ENCODE measurements at regions not wholly inside any gene's neighbourhood (a gene's known extent, or its start where the extent isn't known, plus 50 kb on each side); places are given as distances from the start of the nearest gene placed in this dataset.
A peak's percentile ranks its signal among the peaks of the same experiment; 100 is the strongest.

DNA sequence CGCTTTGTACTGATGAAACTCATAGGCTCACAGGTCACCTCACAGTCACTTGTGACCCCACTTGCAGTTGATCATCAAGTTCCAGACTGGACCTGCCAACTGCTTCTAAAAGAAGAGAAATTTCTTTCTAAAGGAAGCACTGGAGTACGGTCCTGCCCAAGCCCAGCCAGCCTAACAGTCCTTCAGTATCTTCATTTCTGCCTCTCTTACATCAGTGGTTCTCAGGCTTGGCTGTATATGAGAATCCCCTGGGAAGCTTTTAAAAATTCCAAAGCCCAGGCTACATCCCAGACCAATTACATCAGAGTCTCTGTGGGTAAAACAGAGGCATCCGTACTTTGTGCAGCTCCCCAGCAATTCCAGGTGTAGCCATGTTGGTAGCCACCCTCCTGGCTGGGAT, 282.1 kb downstream of the NFIB start:
- DNase-seq (ENCODE audit: low read depth) = no peak

DNA sequence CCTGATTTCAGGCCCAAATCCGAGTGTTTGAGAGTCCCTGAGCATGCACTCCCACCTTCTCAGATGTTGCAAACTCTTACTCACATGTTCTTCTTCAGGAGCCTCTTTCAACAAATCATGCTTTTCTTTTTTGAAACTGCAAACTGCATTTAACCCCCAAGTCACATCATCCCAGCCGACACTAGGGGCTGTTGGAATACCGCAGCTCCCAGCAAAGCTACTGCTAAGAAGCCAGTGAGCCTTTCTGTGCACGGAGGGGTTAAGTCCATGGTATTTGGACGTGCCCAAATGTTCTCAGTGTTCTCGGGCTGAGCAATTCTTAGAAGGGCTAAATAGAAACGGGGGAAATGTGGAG, 282.9 kb downstream of the NFIB start:
- DNase-seq (ENCODE audit: low read depth) = peak; percentile 65

- DNase-seq (ENCODE audit: low read depth) = peak; percentile 92
Observed at GRCh38 chr9:14030375-14031059, 283.4 kb downstream of the NFIB start.

- DNase-seq (ENCODE audit: low read depth) = no peak
Observed at GRCh38 chr9:14029806-14030374, 284.1 kb downstream of the NFIB start.

DNA sequence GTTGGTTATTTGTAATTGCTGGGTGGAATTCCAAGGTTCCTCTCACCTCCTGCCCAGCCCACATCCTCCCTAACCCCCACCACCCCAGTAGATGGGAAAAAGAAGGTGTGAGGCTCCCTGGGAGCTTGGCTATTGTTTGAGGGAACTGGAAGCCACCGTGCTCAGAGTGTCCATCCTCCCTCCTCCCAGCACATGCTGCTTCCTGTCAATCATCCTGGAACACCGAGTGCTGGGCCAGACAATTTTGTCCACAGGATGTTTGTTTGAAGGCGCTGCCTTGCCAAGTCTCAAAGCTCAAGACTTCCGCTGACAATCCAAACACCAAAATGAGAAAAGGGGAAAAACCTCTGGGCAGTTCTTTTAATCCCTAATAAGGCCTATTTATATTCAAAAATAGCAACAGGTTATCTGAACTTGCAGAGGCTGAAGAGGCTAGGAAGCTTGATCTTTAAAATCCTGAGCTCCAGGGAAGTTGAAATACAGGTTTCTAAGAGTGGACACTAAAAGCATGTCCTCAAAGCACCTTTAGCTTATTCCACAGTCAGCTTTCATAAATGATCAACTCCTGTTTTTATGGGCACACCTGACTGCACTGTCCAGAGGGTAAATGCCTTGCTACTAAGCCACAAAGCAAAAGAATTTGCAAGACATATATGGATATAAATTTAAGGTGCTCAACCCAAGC, 286.7 kb downstream of the NFIB start:
- no peak for DNase-seq (ENCODE audit: low read depth)

DNA sequence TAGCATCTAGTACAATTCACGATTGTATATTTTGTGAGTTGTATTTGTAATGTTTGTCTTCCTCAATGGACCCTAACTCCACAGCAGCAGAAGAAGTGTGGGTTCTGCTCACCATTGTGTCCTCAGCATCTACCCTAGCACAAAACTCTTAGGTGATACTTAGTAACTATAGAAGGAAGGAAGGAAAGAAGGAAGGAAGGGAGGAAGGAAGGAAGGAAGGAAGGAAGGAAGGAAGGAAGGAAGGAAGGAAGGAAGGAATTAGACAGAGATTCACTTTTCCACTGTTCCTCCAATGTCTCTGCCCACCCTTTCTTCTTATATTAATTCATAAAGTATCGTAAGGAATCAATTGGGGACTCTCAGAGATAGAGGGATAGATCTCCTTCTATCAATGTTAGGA, 288.2 kb downstream of the NFIB start:
- no peak for DNase-seq (ENCODE audit: low read depth)

- no peak for DNase-seq (ENCODE audit: low read depth)
Observed at GRCh38 chr9:14023285-14023684, 290.7 kb downstream of the NFIB start.

GRCh38 chr9:14021871-14022525, 291.9 kb downstream of the NFIB start:
- DNase-seq (ENCODE audit: low read depth) = no peak

GRCh38 chr9:14018081-14018480, 295.9 kb downstream of the NFIB start:
- DNase-seq (ENCODE audit: low read depth) = no peak

DNA sequence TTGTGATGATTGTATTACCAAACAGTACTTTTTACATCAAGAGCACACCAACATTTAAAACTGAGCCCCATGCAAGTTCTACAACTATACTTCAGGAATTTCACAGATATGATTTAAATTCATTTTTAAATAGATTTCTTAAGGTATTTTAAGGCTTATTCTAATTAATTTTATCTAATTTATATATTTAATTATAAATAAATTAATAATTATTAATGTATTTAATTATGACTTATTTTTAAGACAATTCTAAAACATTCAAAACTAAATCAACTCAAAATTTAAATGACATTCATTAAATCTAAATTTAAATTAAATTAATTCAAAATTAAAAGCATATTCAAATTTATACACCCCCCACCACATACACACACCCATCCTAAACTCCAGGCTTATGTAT, 299.2 kb downstream of the NFIB start:
- no peak for DNase-seq (ENCODE audit: low read depth)

DNA sequence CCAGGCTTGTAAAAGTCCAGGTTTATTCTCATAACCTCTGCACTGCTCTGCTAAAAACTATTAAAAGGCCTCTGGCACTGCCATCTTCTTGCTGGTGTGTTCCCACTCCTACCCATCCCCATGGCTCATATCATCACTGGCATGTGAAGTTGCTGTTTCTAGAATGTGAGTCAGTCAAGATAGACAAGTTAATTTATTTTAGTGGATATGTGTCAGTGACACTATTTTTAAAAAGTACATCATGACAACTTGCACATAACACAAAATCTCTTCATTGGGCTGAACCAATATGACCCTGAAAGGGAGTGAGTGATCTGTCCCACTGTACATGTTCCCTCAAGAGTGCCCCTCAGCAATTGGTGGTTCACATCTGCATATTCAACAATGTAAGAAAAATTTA, 299.7 kb downstream of the NFIB start:
- DNase-seq (ENCODE audit: low read depth) = no peak

DNA sequence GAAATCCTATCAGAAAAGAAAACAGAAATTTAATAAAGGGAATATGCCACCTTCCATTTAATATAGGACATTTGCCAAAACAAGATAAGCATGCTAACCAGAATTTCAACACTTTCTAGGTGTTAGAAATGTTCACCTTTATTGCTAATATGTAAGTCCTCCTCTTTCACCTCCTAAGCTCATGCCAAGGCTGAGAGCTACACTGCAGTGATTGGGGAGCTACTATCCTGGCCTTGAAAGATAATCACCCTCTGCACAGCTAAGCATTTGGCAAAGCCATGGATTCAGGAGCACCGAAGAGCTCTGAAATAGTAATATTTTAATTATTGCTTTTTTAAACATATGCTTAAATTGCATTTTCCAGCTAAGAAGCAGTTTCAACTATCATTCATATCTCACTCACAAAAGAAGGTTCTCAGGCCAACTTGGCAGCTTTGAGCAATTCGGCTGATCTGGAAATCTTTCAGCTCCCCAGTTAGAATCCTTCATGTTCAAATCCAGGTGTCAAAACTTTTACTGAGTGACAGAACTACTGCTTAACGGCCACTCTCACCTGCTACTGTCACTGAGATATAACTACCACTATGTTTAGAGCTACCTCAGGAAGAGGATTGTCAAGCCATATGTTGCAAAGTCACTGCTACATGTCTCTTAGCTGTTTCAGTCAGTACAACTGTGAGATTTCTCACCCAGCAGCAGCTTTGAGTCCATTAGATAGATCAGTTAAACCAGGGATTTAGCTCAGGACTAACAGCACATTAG, 302.0 kb downstream of the NFIB start:
- no peak for DNase-seq (ENCODE audit: low read depth)

DNA sequence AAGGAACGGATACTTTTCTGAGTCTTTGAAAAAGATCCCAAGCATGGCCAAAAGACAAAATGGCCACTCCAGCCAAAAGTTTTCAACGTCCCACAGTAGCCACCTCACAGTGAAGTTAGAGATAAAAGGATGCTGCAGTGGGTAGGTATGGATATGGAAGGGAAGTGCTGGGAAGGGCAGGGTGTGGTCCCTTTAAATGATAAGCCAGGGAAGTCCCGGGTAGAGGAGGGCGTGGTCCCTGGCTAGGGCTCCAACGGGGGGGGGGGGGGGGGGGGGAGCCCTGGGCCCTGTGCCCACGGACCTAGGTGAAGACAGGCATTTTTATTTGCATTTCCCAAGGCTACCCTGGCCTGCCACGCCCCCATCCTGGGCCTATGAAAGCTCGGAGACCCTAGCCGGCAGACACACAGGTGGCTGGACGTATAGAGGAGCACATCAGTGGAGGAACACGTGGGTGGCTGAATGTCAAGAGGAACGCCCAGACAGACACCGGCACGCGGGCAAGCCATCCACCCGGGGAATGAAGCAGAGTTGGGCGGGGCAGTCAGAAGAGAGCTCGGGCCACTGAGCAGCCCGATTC, 306.7 kb downstream of the NFIB start:
- DNase-seq (ENCODE audit: low read depth) = no peak

DNA sequence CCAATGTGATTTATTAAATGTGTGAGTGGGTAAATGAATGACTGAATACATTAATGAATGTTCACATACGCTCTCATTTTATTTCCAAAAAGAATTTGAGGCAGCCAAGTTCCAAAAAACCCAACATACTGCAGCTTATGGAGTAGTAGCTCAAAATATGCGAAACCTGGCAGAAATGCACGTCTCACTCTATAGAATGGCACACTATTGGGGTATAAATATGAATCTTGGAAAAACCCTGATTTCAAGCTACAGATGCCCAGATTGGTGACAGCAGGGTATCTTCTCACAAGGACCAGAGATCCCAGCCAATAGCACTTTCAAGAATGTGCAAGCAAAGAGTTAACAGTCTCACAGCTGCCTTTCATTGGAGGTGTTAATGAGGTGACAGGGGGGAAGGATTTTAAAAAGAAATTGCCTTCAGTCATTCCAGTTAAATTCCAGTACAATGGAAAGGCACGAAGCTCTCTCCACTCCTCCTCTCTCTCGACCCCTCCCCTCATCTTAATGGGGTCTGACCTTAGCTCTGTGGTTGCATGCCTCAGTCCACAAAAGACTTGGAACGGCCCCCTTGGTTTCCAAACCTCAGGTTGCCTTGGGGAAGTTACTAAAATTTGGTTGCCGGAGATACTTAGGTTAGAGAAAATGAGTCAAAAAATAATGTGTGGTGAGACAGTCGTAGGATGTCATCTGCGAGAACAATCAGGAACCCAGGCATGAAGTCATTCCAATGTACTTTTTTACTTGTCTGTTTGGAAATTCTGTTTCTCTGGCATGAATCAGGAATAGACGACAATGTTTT, 307.4 kb downstream of the NFIB start:
- DNase-seq (ENCODE audit: low read depth) = no peak

DNA sequence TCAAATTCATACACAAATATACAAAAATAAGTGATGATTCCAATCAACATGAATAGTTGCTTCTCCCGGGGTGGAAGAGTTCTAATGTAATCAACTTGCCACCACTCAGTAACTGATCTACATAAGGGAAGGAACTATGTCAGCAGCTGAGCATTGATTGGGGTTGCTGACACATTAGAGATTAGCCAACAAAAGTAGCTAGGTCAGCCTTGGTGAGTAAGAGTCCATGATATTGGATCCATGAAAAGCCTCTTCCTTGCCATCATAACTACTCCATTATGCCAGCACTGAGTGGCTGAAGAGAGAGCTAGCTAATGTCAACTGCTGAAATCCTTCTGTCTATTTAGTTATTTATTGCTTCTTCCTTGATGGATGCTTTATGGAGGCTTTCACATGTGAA, 309.8 kb downstream of the NFIB start:
- no peak for DNase-seq (ENCODE audit: low read depth)

DNA sequence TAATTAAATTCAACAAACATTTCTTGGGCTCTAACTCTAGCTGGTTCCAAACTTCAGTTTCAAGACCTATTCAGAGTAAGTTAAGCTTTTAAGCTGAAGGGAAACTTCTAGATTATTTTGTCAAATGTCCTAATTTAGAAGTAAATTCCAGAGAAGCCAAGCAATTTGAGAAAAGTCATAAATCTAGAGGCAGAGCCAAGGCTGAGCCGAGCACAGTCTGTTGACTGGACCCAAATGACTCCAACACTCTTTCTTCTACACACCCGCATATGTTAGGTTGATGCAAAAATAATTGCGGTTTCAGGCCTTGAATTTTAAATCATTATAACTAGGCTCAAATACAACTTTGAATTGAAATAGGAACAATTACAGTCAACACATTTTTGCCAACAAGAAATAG, 319.7 kb downstream of the NFIB start:
- no peak for DNase-seq (ENCODE audit: low read depth)

DNA sequence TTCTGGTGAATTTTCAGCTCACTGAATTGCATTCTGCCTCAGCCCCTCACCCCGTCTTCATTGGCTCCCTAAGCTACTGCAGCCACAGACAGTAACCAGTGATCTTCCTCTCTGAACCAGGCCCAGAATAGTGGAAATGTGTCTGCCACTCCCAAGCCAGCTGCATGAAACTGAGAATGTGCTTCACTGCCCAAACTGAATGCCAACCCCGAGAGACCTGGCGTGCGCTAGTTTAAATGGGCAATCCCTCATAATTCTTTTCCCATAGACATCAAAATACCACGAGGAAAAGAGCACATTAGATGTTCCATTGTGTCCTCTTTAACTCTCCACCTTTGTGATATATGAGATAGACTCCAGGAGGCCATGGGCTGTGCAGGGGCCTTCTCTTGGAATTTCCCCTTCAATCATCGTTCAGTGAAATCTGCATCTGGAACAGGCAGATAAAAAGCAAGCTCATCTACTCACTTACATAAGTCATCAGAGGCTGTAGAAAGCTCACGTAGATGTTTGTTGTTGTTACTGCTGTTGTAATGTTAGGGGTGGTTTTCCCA, 320.2 kb downstream of the NFIB start:
- no peak for DNase-seq (ENCODE audit: low read depth)

GRCh38 chr9:13992138-13993088, 321.5 kb downstream of the NFIB start:
- no peak for DNase-seq (ENCODE audit: low read depth)

DNA sequence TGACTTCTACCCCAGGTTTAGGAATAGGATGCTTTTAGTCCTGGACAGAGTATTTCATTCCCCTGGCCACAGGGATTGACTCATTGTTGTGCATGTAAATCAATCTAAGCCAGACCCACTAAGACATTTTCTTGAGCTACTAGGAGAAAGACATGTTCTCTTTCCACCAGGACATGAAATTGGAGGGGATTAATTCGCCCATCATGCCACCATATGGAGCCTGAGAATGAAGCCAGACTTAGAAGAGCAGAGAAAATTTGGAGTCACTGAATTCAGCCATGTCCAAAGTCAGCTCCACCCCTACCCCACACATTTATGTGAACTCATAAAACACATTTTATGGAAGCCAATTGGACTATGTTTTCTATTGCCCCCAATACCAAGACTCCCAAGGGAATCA, 322.5 kb downstream of the NFIB start:
- no peak for DNase-seq (ENCODE audit: low read depth)
